GM18519 (cell line): ENCODE measurements at regions not wholly inside any gene's neighbourhood (a gene's known extent, or its start where the extent isn't known, plus 50 kb on each side); places are given as distances from the start of the nearest gene placed in this dataset.
"Not testable (repeated sequence)": the region's sequence is repeated elsewhere in the genome, so short reads cannot be mapped to it uniquely, and the experiment has no call there.

Source experiments
- ATAC-seq: cut with Tn5 transposase; IDR thresholded peaks from one replicate; pipeline ENCODE4 v1.9.1; 2021; ENCODE audit warnings: mild to moderate bottlenecking, moderate library complexity; ENCODE audit not compliant: unreplicated experiment, low FRiP score

GRCh38 chr11:57913715-57914704 lies 109.7 kb upstream of the OR9Q1 start:
- no peak for ATAC-seq

GRCh38 chr11:57917632-57918031 lies 106.0 kb upstream of the OR9Q1 start:
- no peak for ATAC-seq

GRCh38 chr11:57920971-57921370 lies 102.7 kb upstream of the OR9Q1 start:
- no peak for ATAC-seq

GRCh38 chr11:57932105-57932504 lies 91.6 kb upstream of the OR9Q1 start:
- ATAC-seq: no peak

GRCh38 chr11:57935402-57936049 lies 88.2 kb upstream of the OR9Q1 start:
- no peak for ATAC-seq

- ATAC-seq: no peak
These were observed 87.6 kb upstream of the OR9Q1 start for GRCh38 chr11:57936050-57936418.

- no peak for ATAC-seq
These were observed 86.2 kb upstream of the OR9Q1 start for GRCh38 chr11:57937431-57937830.

- ATAC-seq: no peak
These were observed 85.3 kb upstream of the OR9Q1 start for GRCh38 chr11:57938351-57938750.

GRCh38 chr11:57940044-57940756 lies 83.5 kb upstream of the OR9Q1 start:
- no peak for ATAC-seq

GRCh38 chr11:57941875-57942274 lies 81.8 kb upstream of the OR9Q1 start:
- ATAC-seq: no peak

- ATAC-seq: no peak
These were observed 80.9 kb upstream of the OR9Q1 start for GRCh38 chr11:57942808-57943207.

GRCh38 chr11:57943766-57944165 lies 79.9 kb upstream of the OR9Q1 start:
- not testable (repeated sequence) for ATAC-seq

- ATAC-seq: no peak
These were observed 77.1 kb upstream of the OR9Q1 start for GRCh38 chr11:57946628-57947027.

- ATAC-seq: no peak
These were observed 59.0 kb upstream of the OR9Q1 start for GRCh38 chr11:57964660-57965059.

- ATAC-seq: no peak
These were observed 52.2 kb upstream of the OR9Q1 start for GRCh38 chr11:57971272-57972012.

GRCh38 chr11:57972013-57972367 lies 51.7 kb upstream of the OR9Q1 start:
- no peak for ATAC-seq
